GM18507 (cell line): ENCODE measurements at regions not wholly inside any gene's neighbourhood (a gene's known extent, or its start where the extent isn't known, plus 50 kb on each side); places are given as distances from the start of the nearest gene placed in this dataset.

ENCODE experiments used
- DNase-seq: peaks from one replicate; pipeline ENCODE4 v3.0.0; 2011; ENCODE audit warnings: low read depth; ENCODE audit not compliant: insufficient read length; ENCODE audit errors: extremely low spot score
- FAIRE-seq: peaks from 2 replicates; lab custom pipeline; 2011; peaks lifted over from hg19 to GRCh38; lab: Jason Lieb, UNC

GRCh38 chr6:169342710-169343109 is 89.1 kb upstream of the THBS2 start:
- no peak for FAIRE-seq
- DNase-seq, result no peak

DNA sequence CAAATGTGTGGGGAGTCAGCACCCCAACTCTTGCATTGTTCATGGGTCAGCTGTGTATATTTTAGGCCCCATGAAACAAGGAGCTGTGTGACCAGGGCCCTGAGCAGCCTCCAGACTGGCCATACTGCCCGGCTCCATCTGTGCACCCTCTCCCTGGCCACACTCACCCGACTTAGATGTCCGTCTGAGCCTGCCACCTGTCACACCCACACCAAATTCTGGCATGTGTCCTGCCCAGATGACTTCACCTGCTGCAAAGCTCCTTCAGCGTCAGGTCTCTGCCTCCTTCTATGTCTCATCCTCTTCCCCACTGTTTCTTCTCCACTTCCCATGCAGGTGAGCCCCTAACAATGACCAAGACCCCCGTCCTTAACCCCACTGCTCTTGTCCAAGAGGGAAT is 88.1 kb upstream of the THBS2 start:
- DNase-seq, result no peak
- FAIRE-seq, result no peak

- no peak for FAIRE-seq
- DNase-seq, result no peak
These were observed 87.4 kb upstream of the THBS2 start for GRCh38 chr6:169341065-169341464.

DNA sequence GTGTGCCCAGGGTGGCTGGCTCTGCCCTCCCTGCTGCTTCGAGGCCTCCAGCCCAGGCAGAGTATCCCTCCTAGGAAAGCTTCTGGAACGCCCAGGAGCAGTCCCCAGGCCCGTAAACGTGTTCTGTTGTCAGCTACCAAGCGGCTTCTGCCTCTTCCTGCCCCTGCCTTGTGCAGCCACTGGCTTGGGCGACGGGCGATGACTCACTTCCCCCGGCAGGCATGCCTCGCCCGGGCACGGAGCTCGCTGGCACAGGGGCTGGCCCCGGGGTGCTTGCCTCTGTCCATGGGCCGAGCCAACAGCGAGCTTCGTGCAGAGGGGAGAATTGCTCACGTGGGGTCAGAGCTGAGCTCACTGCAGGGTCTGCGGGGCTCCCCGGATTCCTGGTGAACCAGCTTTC is 86.7 kb upstream of the THBS2 start:
- no peak for DNase-seq
- FAIRE-seq, result no peak

DNA sequence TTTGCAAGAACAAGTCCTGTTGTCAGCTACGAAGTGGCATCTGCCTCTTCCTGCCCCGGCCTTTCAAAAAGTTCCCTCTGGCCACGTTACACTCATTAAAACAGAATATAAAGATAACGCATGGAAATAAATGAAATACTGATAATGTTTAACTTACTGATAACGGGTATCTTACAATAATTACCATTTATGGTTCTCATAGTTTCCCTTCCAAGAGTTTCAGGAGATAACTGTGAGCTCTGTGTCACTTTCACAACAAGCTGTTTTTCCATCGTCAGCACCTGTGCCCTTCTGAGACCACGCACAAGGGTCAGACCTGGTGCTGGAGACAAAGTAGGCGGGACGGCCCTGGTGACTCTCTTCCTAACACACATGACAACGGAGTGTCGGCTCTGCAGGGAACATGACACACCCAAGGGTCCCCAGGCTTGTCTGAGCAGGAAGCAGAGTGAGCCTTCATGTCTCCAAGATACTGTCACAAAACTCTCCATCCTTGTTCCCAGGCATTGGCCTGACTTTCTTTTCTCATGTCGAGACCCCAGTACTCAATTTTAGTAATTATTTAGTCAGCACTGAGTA is 86.2 kb upstream of the THBS2 start:
- DNase-seq, result no peak
- FAIRE-seq, result no peak

- DNase-seq (no peak), FAIRE-seq (no peak)
These were observed 85.4 kb upstream of the THBS2 start for GRCh38 chr6:169339025-169339424.

DNA sequence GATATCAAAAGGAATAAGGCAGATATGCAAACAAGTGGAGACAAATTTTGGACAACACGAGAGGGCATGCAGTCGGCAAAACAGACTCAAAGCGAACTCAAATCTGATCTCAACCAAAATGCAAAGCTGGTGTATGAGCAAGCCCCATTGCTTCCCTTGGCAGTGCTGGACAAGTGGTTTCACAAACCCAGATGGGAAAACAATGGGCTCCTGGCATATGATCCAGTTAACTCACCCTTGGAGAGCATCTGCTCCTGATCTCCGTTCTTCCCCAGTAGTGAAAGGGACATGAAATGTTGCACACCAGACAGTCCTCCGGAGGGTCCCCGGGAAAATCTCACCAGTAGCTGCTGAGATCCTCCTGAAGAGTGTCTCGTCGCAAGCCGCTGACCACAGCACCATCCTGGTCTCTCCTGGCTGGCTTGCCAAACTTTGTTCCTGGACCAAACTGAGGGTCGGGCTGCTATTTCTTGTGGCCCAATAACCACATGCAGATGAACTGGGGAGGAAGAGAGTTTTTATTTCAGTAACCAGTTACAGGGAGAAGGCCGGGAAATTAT is 84.3 kb upstream of the THBS2 start:
- DNase-seq (no peak), FAIRE-seq (no peak)

DNA sequence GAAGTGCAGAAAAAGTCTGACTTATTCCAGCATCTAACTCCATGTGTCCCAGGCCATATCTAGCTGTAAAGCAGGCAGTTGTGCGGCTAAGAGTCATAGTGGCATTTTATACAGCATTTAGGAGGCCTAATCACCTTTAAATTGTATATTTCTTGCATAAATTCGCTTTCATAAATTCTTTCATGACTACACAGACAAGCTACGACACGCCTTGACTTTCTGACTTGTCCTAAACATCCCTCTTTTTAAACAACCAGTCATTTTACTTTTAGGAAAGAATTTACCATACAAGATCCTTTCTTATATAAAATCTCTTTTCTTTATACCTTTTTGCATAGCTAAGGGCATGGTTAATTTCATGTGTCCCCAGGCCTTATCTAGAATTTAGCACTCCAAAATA is 81.7 kb upstream of the THBS2 start:
- FAIRE-seq (no peak), DNase-seq (no peak)

GRCh38 chr6:169332250-169332649 is 78.6 kb upstream of the THBS2 start:
- no peak for FAIRE-seq
- no peak for DNase-seq

DNA sequence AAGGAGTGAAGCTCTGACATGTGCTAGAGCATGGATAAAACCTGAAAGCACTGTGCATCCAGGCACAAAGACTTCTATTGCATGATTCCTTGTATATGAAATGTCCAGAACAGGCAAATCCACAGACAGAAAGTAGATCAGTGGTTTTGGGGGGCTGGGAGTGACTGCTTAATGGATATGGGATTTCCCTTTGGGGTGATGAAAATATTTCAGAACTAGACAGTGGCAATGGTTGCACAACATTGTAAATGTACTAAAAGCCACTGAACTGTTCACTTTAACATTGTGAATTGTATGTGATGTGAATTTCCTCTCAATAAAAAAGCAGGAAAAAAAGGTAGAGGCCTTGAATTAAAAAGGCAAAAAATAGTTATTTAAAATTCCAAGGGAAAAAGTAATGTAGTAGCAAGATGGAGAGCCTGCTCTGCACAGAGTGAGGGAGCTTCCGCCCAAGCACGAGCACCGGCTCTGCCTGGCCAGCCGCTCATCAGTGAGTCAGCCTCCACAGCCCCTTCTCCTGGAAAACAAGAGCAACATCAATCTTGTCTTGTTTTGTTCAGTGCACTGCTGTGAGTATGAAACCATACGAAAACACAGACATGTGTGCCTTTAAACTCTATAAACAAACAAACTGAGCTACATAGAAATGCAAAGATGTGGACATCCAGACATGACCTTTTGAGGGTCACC is 74.6 kb upstream of the THBS2 start:
- no peak for FAIRE-seq
- DNase-seq, result no peak

- FAIRE-seq (no peak), DNase-seq (no peak)
These were observed 72.6 kb upstream of the THBS2 start for GRCh38 chr6:169326067-169326799.

GRCh38 chr6:169324656-169325459 is 71.2 kb upstream of the THBS2 start:
- no peak for DNase-seq
- no peak for FAIRE-seq

DNA sequence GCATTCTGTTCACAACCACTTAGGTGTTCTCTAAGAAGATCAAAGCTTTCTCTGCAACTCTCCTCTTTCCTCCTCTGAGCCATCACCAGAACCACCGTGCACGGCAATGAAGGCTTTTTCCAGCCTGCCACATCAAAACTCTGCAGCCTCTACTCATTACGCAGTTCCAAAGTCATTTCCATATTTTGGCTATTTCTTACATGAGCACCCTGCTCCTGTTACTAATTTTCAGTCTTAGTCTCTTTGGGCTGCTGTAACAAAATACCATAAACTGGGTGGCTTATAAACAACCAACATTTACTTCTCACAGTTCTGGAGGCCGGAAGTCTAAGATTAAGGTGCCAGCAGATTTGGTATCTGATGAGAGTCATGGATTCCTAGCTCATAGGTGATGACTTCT is 70.4 kb upstream of the THBS2 start:
- FAIRE-seq, result no peak

DNA sequence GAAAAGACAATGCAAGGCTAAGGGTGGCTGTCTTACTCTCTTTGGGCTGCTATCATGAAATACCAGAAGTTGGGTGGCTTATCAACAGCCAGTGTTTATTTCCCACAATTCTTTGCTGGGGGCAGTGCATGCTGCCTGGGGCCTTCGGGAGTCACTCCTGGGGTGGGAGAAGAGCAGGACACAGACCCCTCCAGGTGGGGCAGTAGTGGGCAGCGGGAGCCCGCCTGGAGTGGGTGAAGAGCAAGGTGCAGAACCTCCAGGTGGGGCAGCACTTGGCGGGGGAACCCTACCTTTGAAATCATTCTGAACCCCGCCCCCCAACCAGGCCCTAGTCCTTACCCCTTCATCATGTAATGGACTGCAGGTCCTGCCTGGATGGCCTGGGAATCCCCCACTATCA is 69.6 kb upstream of the THBS2 start:
- no peak for FAIRE-seq

More for the DNA sequence above, 70.4 kb upstream of the THBS2 start:
- no peak for DNase-seq

GRCh38 chr6:169321546-169321945 is 67.9 kb upstream of the THBS2 start:
- DNase-seq (no peak), FAIRE-seq (no peak)

More for the DNA sequence above, 69.6 kb upstream of the THBS2 start:
- DNase-seq, result no peak

GRCh38 chr6:169320013-169320412 is 66.4 kb upstream of the THBS2 start:
- DNase-seq (no peak), FAIRE-seq (no peak)

DNA sequence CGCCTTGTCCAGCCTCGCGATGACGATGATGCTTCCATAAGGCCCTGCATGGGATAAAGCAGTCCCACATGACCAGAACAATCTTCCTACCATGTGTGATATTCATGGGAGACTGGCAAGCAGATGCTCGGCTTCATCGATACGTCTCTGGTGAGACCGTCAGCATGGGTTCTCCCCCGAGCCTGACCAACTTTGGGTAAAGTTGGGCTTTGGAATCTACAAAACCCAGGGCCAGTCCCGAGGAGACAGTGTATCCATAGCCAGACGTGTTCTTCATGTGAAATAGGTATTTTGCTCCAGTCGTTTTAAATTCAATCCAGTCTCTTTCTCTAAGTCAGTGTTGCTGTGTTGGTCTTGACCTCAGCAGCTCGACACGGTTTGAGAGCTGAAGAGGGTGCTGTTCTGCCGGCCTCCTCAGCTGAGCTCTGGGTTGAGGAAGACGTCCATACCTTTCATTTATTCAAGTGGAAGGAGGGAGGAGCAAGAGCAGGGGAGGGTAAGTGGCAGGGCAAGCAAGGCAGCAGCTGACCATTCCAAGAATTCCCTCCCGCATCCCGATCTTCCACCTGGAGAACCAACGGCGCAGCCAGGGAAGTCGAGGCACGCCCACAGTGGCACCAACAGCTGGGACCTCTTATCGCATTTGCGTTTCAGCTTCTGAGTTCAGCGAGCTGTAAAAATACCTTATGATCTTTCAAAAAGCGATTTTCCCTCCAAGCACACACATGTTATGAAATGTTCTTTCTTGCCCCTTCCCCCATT is 64.0 kb upstream of the THBS2 start:
- no peak for FAIRE-seq
- no peak for DNase-seq

DNA sequence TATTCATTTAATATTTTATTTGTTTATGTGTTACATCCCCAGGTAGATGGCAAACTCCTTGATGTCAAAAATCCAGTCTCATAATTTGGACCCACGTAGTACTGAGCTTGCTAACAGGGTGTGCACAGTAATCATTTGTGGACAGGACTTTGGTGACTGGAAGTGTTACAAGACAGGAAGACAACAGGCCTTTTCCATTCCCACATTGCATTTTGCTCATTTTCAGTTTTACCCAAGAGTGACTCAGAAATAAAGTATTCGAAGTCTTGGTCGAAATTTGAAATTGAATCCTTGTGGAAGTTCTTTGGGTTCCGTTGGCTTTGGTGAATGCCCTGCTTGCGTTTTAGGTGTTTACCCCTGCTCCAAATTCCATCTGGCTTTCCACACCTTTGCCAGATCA is 63.0 kb upstream of the THBS2 start:
- no peak for FAIRE-seq

More for the DNA sequence above, 63.0 kb upstream of the THBS2 start:
- no peak for DNase-seq
